Activated CD8-positive, alpha-beta T cell treated with anti-CD3 and anti-CD28 coated beads for 36 hours (primary cell): ENCODE measurements at regions not wholly inside any gene's neighbourhood (a gene's known extent, or its start where the extent isn't known, plus 50 kb on each side); places are given as distances from the start of the nearest gene placed in this dataset.
A peak's percentile ranks its signal among the peaks of the same experiment; 100 is the strongest.

Experiments used
- ATAC-seq: fragments of 200-7000 bp; cut with Tn5 transposase; one replicate; pipeline ENCODE4 v1.10.0; 2021; ENCODE audit warnings: mild to moderate bottlenecking, moderate library complexity
- CTCF ChIA-PET: fragments of 350-600 bp; sonication (Branson Sonifier 250); formaldehyde crosslinking; loops from one replicate; lab custom pipeline; 2021; ENCODE audit warnings: antibody characterized with exemption; lab: Charles Lee
- POLR2A ChIA-PET: fragments of 350-600 bp; sonication (Branson Sonifier 250); formaldehyde crosslinking; loops from one replicate; lab custom pipeline; 2021; ENCODE audit warnings: antibody characterized with exemption; lab: Charles Lee
- DNase-seq: peaks from one replicate; pipeline ENCODE4 v3.0.0-alpha.2; 2020
- H3K27ac Mint-ChIP-seq: one replicate; pipeline ENCODE4 v1.8.0; 2021; ENCODE audit warnings: mild to moderate bottlenecking, mixed read lengths
- H3K27me3 Mint-ChIP-seq: one replicate; pipeline ENCODE4 v1.8.0; 2021; ENCODE audit warnings: mixed read lengths
- H3K36me3 Mint-ChIP-seq: one replicate; pipeline ENCODE4 v1.8.0; 2021; ENCODE audit warnings: low read depth, mixed read lengths
- H3K4me1 Mint-ChIP-seq: one replicate; pipeline ENCODE4 v1.8.0; 2021; ENCODE audit warnings: low read depth, mixed read lengths
- H3K4me3 Mint-ChIP-seq: one replicate; pipeline ENCODE4 v1.8.0; 2021; ENCODE audit warnings: mild to moderate bottlenecking, moderate library complexity, mixed read lengths
- H3K9me3 Mint-ChIP-seq: one replicate; pipeline ENCODE4 v1.8.0; 2021; ENCODE audit warnings: mixed read lengths
- intact Hi-C: fragments of 100-400 bp; cut with micrococcal nuclease; formaldehyde crosslinking; loops from one replicate; pipeline ENCODE4 v1.10.0; 2022
- TF ChIP-seq, protein P1 (sequence below): fragments of 200-600 bp; IDR thresholded peaks from one replicate; pipeline ENCODE4 v1.8.0; 2022; ENCODE audit warnings: antibody characterized with exemption, mild to moderate bottlenecking

DNA sequence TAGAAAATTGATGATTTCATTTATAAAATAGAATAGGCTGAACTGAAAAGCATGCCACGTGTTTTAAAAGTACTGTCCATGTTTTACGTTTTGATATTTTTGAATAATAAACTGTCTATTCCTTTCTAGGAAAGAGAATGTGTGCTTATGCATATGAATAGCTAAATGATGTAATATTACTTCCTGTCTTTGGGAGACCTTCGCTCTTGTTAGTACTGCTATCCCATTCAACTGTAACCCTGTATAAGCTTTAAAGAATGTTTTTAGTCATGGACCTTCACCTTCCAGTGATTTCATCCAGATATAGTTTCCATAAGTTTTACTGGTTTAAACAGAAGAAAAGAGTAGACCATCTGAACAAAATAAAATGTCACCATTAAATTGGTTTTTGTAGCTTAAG lies 274.4 kb upstream of the SEMA3A start:
- ATAC-seq (no peak), DNase-seq (no peak)
- Mint-ChIP-seq H3K4me3 (no peak overlapping the region), H3K9me3 (no peaks in the 10 kb centered on the region), H3K27ac (no peak overlapping the region), H3K4me1 (no peaks in the 10 kb centered on the region), H3K27me3 (peaks cover 4% of the 10 kb centered on the region), H3K36me3 (no peaks in the 10 kb centered on the region)
- ChIA-PET POLR2A (no interaction called here), CTCF (no interaction called here)
- TF ChIP-seq, protein P1, sequence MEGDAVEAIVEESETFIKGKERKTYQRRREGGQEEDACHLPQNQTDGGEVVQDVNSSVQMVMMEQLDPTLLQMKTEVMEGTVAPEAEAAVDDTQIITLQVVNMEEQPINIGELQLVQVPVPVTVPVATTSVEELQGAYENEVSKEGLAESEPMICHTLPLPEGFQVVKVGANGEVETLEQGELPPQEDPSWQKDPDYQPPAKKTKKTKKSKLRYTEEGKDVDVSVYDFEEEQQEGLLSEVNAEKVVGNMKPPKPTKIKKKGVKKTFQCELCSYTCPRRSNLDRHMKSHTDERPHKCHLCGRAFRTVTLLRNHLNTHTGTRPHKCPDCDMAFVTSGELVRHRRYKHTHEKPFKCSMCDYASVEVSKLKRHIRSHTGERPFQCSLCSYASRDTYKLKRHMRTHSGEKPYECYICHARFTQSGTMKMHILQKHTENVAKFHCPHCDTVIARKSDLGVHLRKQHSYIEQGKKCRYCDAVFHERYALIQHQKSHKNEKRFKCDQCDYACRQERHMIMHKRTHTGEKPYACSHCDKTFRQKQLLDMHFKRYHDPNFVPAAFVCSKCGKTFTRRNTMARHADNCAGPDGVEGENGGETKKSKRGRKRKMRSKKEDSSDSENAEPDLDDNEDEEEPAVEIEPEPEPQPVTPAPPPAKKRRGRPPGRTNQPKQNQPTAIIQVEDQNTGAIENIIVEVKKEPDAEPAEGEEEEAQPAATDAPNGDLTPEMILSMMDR, result no peak
- intact Hi-C loops, result no loop called here

DNA sequence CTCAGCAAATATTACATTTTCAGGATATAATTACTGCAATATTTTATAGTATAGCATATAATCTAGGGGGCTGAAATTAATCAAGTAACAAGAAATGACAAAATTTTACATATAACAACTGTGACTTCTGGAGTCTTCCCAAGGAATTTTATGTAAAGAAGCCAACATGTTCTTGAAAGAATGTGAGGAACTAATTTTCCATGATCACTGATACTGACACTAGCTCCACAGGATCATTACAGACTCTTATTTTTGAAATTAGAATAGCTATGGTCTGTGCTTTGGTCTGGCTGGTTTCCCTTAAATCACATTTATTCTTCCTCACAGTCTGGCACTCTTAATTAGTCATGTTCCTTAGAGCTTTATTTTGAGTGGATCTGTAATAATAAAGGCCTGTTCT lies 267.7 kb upstream of the SEMA3A start:
- no peak overlapping the region for H3K27ac Mint-ChIP-seq
- no peaks in the 10 kb centered on the region for H3K36me3 Mint-ChIP-seq
- TF ChIP-seq, protein P1, result no peak
- CTCF ChIA-PET, result no interaction called here
- no peaks in the 10 kb centered on the region for H3K4me1 Mint-ChIP-seq
- H3K4me3 Mint-ChIP-seq, result no peak overlapping the region
- no peak for ATAC-seq
- POLR2A ChIA-PET, result no interaction called here
- H3K27me3 Mint-ChIP-seq, result peaks cover 2% of the 10 kb centered on the region
- no peaks in the 10 kb centered on the region for H3K9me3 Mint-ChIP-seq
- intact Hi-C loops, result no loop called here
- DNase-seq, result no peak

DNA sequence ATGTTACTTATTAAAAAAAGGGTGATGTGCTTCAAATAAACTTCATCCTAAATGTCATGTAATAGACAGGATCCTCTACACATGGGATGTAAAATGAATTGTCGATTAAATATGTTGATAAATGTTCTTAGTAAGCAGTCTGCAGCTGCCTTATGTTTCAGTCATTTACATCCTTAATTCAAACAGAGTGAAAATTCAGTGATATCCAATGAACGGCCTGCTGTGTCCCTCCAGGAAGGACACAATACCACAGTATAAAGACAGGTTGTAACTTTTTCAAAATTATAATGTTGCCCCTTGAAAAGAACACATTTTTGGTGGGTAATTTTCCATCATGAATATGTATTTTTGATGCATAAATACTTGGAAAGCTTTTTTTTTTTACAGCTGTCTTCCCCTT lies 266.5 kb upstream of the SEMA3A start:
- Mint-ChIP-seq H3K27me3 (peaks cover 2% of the 10 kb centered on the region), H3K27ac (no peak overlapping the region), H3K4me1 (no peaks in the 10 kb centered on the region), H3K36me3 (no peaks in the 10 kb centered on the region), H3K9me3 (no peaks in the 10 kb centered on the region), H3K4me3 (no peak overlapping the region)
- TF ChIP-seq, protein P1, result no peak
- POLR2A ChIA-PET, result no interaction called here
- intact Hi-C loops, result no loop called here
- CTCF ChIA-PET, result no interaction called here
- ATAC-seq, result no peak
- no peak for DNase-seq

DNA sequence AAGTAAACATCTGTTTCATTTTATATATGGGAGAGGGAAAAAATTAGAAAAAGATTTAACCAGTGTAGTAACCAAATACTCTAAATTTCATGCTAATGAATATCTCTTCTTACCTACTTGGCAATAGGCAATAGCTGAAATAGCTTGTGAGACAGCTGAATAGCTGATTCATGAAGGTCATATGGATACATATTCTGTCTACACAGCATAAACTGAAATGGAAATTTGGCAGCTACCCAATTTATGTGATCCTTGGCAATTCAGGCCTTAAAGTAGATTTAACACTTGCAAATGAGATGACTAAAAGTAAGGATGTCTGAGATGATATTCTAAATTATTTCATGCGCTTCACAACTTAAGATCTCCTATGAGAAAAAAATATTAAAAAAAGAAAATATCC lies 261.2 kb upstream of the SEMA3A start:
- ChIA-PET POLR2A (no interaction called here), CTCF (no interaction called here)
- Mint-ChIP-seq H3K9me3 (no peaks in the 10 kb centered on the region), H3K36me3 (no peaks in the 10 kb centered on the region), H3K27ac (no peak overlapping the region), H3K4me3 (no peak overlapping the region), H3K27me3 (no peaks in the 10 kb centered on the region), H3K4me1 (no peaks in the 10 kb centered on the region)
- no peak for ATAC-seq
- intact Hi-C loops, result no loop called here
- TF ChIP-seq, protein P1, result no peak
- no peak for DNase-seq

DNA sequence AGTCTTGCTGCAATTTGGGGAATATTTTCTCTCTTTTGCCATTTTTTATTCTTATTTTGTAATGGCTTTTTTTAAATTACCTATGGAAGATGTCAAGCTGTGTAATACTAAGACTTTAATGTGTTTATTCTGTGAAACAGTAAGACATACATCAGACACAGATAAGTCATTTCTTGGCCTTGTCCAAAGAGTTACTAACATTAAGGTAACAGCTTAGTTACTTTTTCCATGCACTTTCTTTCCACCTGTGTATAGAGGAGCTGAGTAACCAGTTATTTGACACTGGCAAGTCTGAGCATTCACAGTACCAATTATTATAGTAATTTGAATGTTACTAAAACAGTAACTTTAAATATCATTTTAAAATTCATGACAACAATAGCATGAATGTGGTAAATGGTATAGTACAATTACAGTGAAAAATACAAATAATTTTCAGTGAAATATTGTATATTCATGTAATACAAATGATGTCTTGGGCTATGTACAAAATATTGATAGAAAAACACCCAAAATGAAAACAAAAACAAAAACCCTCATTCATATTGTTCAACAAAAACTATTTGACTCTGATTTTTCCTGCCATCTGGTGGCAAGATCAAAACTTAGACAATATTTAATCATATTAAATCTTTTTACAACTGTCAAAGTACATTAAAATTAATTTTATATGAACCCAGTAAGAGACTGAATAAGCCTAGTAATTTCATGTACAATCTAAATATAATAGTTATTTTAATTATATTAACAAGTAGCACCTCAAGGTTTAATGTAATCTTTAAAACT lies 259.8 kb upstream of the SEMA3A start:
- ChIA-PET POLR2A (no interaction called here), CTCF (interaction anchor here (0.7 to 1.0 kb wide), 2 partner anchors 7 to 477 kb away, joined by 3 read pairs; no protein-coding TSS in a partner anchor)
- intact Hi-C loops, result no loop called here
- no peaks in the 10 kb centered on the region for H3K27me3 Mint-ChIP-seq
- no peak overlapping the region for H3K27ac Mint-ChIP-seq
- H3K4me1 Mint-ChIP-seq, result no peaks in the 10 kb centered on the region
- no peak overlapping the region for H3K4me3 Mint-ChIP-seq
- ATAC-seq, result no peak
- H3K36me3 Mint-ChIP-seq, result no peaks in the 10 kb centered on the region
- DNase-seq, result no peak
- TF ChIP-seq, protein P1, result peak; percentile 27
- no peaks in the 10 kb centered on the region for H3K9me3 Mint-ChIP-seq
